Hepatocyte (in vitro differentiated cells): ENCODE measurements at regions not wholly inside any gene's neighbourhood (a gene's known extent, or its start where the extent isn't known, plus 50 kb on each side); places are given as distances from the start of the nearest gene placed in this dataset.
A peak's percentile ranks its signal among the peaks of the same experiment; 100 is the strongest.

Experiments
- DNase-seq: peaks from one replicate; pipeline ENCODE4 v3.0.0-alpha.2; 2016; ENCODE audit warnings: low spot score
- H2AFZ ChIP-seq: fragments of 200-600 bp; sonication (generic); 2 replicates; pipeline ENCODE4 v1.6.0; 2016; ENCODE audit warnings: antibody characterized with exemption, mild to moderate bottlenecking
- H3K27ac ChIP-seq: fragments of 200-600 bp; sonication (generic); 2 replicates; pipeline ENCODE4 v1.5.1; 2016; ENCODE audit warnings: mild to moderate bottlenecking
- H3K27me3 ChIP-seq: fragments of 200-600 bp; sonication (generic); 2 replicates; pipeline ENCODE4 v1.6.1; 2016
- H3K36me3 ChIP-seq: fragments of 200-600 bp; sonication (generic); replicated peaks from 2 replicates; pipeline ENCODE4 v1.5.1; 2016; ENCODE audit warnings: low read depth; ENCODE audit not compliant: insufficient read depth
- H3K4me1 ChIP-seq: fragments of 200-600 bp; sonication (generic); 2 replicates; pipeline ENCODE4 v1.5.1; 2016; ENCODE audit warnings: mild to moderate bottlenecking, moderate library complexity; ENCODE audit not compliant: insufficient read depth
- H3K4me2 ChIP-seq: fragments of 200-600 bp; sonication (generic); 2 replicates; pipeline ENCODE4 v1.6.0; 2016
- H3K4me3 ChIP-seq: fragments of 200-600 bp; sonication (generic); 2 replicates; pipeline ENCODE4 v1.5.1; 2016; ENCODE audit warnings: mild to moderate bottlenecking
- H3K79me2 ChIP-seq: fragments of 200-600 bp; sonication (generic); 2 replicates; pipeline ENCODE4 v1.6.0; 2017; ENCODE audit warnings: mild to moderate bottlenecking
- H3K9me2 ChIP-seq: fragments of 200-600 bp; sonication (generic); replicated peaks from 2 replicates; pipeline ENCODE4 v1.6.0; 2017; ENCODE audit warnings: mild to moderate bottlenecking; ENCODE audit not compliant: insufficient read depth
- H3K9me3 ChIP-seq: fragments of 200-600 bp; sonication (generic); 2 replicates; pipeline ENCODE4 v1.5.1; 2016; ENCODE audit warnings: low read depth, mild to moderate bottlenecking
- H4K20me1 ChIP-seq: fragments of 200-600 bp; sonication (generic); 2 replicates; pipeline ENCODE4 v1.6.0; 2016; ENCODE audit warnings: mild to moderate bottlenecking; ENCODE audit not compliant: insufficient read depth, poor library complexity, severe bottlenecking
- CTCF ChIP-seq: fragments of 200-600 bp; sonication (generic); IDR thresholded peaks from 2 replicates; pipeline ENCODE4 v1.5.1; 2016; ENCODE audit warnings: antibody characterized with exemption, mild to moderate bottlenecking; ENCODE audit not compliant: poor library complexity
- EZH2 ChIP-seq: fragments of 200-600 bp; sonication (generic); IDR thresholded peaks from 2 replicates; pipeline ENCODE4 v1.6.1; 2016; ENCODE audit warnings: antibody characterized with exemption, mild to moderate bottlenecking, borderline replicate concordance
- EZH2phosphoT487 ChIP-seq: fragments of 200-600 bp; sonication (generic); IDR thresholded peaks from one replicate; pipeline ENCODE4 v1.6.1; 2018; ENCODE audit warnings: antibody characterized with exemption, mild to moderate bottlenecking, low read depth, moderate library complexity; ENCODE audit not compliant: unreplicated experiment, severe bottlenecking
- WGBS: methylation state at CpG from one replicate; pipeline ENCODE4 v1.1.6; 2016; ENCODE audit warnings: low lambda C conversion rate; ENCODE audit errors: missing lambda C conversion rate; 5-methylcytosine and 5-hydroxymethylcytosine counted together

GRCh38 chr7:46173476-46174195 lies 252.6 kb upstream of the IGFBP3 start:
- peak overlapping the region; percentile 57 for H3K27ac ChIP-seq

GRCh38 chr7:46170792-46171191 lies 249.7 kb upstream of the IGFBP3 start:
- TF ChIP-seq EZH2 = no peak
- no peak for TF ChIP-seq EZH2phosphoT487
- TF ChIP-seq CTCF = no peak
- DNase-seq = no peak
- Histone ChIP-seq H2AFZ (no peak overlapping the region), H3K4me2 (no peak overlapping the region), H3K9me3 (no peaks in the 10 kb centered on the region), H3K4me1 (no peaks in the 10 kb centered on the region), H4K20me1 (no peaks in the 10 kb centered on the region), H3K27ac (no peak overlapping the region), H3K4me3 (no peak overlapping the region), H3K27me3 (no peaks in the 10 kb centered on the region), H3K9me2 (no peaks in the 10 kb centered on the region), H3K36me3 (no peaks in the 10 kb centered on the region), H3K79me2 (no peaks in the 10 kb centered on the region)
- 77% methylated on average over 1 of the region's 1 CpG for WGBS

More at GRCh38 chr7:46173476-46174195, 252.6 kb upstream of the IGFBP3 start:
- no peaks in the 10 kb centered on the region for H3K4me1 ChIP-seq
- no peaks in the 10 kb centered on the region for H3K9me2 ChIP-seq
- no peak overlapping the region for H2AFZ ChIP-seq
- no peaks in the 10 kb centered on the region for H4K20me1 ChIP-seq
- no peaks in the 10 kb centered on the region for H3K27me3 ChIP-seq
- 49% methylated on average over 14 of the region's 14 CpGs for WGBS
- H3K79me2 ChIP-seq = no peaks in the 10 kb centered on the region
- H3K4me3 ChIP-seq = no peak overlapping the region
- no peak overlapping the region for H3K4me2 ChIP-seq
- H3K9me3 ChIP-seq = no peaks in the 10 kb centered on the region
- TF ChIP-seq EZH2phosphoT487 (no peak), EZH2 (no peak), CTCF (no peak)
- DNase-seq = no peak
- H3K36me3 ChIP-seq = no peaks in the 10 kb centered on the region

- DNase-seq = no peak
- Histone ChIP-seq H3K4me2 (no peak overlapping the region), H3K9me3 (no peaks in the 10 kb centered on the region), H3K4me1 (no peaks in the 10 kb centered on the region), H3K4me3 (no peak overlapping the region), H3K9me2 (no peaks in the 10 kb centered on the region), H3K27me3 (no peaks in the 10 kb centered on the region), H3K79me2 (no peaks in the 10 kb centered on the region), H2AFZ (no peak overlapping the region), H4K20me1 (no peaks in the 10 kb centered on the region), H3K27ac (no peak overlapping the region), H3K36me3 (no peaks in the 10 kb centered on the region)
- TF ChIP-seq EZH2 (no peak), EZH2phosphoT487 (no peak)
- WGBS = 92% methylated on average over 6 of the region's 6 CpGs
Observed at GRCh38 chr7:46170021-46170420, 248.9 kb upstream of the IGFBP3 start.

GRCh38 chr7:46169384-46169755 lies 248.3 kb upstream of the IGFBP3 start:
- no peak for TF ChIP-seq EZH2phosphoT487
- no peak for TF ChIP-seq EZH2
- TF ChIP-seq CTCF = no peak
- Histone ChIP-seq H3K9me2 (no peaks in the 10 kb centered on the region), H3K9me3 (no peaks in the 10 kb centered on the region), H4K20me1 (no peaks in the 10 kb centered on the region), H3K4me2 (no peak overlapping the region), H3K4me1 (no peaks in the 10 kb centered on the region), H2AFZ (no peak overlapping the region), H3K4me3 (no peak overlapping the region), H3K27me3 (no peaks in the 10 kb centered on the region), H3K36me3 (no peaks in the 10 kb centered on the region), H3K79me2 (no peaks in the 10 kb centered on the region), H3K27ac (no peak overlapping the region)
- DNase-seq = no peak
- WGBS = 87% methylated on average over 1 of the region's 1 CpG
